ENCODE measurements at regions not wholly inside any gene's neighbourhood (a gene's known extent, or its start where the extent isn't known, plus 50 kb on each side); places are given as distances from the start of the nearest gene placed in this dataset.

DNA sequence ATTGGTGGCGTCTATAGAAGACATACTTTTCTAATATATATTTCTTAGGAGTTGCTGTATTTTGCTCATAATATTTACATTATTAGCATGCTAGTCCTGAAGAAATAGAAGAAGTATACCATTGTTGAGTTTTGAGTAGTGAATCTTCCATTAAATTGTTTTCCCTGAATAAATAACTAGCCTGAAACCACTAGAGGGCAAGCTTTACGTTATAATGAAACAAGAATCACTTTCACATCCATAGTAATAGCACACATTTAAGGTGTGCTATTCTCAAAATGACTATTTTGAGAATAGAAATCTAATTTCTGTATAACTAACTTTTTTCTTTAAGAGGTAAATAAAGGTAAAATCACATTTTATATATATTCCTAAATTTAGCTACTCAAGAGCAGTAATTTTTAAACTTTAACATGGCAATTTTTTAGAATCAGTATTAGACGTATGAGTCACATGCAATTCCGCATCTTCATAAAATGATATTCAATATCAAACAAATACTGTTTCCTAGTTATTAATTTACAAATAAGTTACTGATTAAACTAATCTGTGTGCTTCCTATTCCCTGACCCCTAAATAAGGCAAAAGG, 213.2 kb upstream of the MANEA start:
- DNase-seq (no peak), ATAC-seq (no peak)
- no peaks in the 10 kb centered on the region for H3K9me3 ChIP-seq (ENCODE audit: control insufficient read depth, low read length)
- 62% methylated on average over 4 of the region's 4 CpGs for WGBS
- intact Hi-C loops (cut with DNase I) = no loop called here
- H3K27me3 ChIP-seq (ENCODE audit: control insufficient read depth, insufficient read depth) = no peaks in the 10 kb centered on the region
- no peak overlapping the region for H3K27ac ChIP-seq (ENCODE audit: low read length)
- no peak overlapping the region for H3K4me3 ChIP-seq (ENCODE audit: low read length)
- no peaks in the 10 kb centered on the region for H3K4me1 ChIP-seq (ENCODE audit: control insufficient read depth, insufficient read depth, low read length)

DNA sequence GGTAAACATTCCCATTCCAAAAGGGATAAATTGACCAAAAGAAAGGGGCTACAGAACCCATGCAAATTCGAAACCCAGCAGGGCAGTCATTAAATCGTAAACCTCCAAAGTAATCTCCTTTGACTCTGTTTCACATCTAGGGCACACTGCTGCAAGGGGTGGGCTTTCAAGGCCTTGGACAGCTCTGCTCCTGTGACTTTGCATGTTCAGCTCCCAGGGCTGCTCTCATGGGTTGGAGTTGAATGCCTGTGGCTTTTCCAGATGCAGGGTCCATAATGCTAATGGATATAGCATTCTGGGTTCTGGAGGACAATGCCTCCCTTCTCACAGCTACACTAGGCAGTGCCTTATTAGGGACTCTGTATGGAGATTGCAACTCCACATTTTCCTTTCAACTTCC, 211.9 kb upstream of the MANEA start:
- no peak for ATAC-seq
- H3K27me3 ChIP-seq (ENCODE audit: control insufficient read depth, insufficient read depth) = no peaks in the 10 kb centered on the region

DNA sequence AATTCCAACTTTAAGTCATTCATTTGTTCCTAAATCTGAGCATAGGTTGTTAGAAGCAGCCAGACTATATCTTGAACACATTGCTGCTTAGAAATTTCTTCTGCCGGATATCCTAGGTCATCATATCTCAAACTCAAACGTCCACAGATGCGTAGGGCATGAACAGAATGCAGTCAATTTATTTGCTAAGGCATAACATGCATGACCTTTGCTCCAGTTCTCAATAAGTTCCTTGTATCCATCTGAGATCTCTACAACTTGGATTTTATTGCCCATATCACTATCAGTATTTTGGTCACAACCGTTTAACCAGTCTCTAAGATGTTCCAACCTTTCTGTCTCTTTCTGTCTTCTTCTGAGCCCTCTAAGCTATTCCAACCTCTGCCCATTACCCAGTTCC, 210.9 kb upstream of the MANEA start:
- WGBS = 59% methylated on average over 4 of the region's 4 CpGs
- no peaks in the 10 kb centered on the region for H3K27me3 ChIP-seq (ENCODE audit: control insufficient read depth, insufficient read depth)
- ATAC-seq = no peak

More for the DNA sequence above, 211.9 kb upstream of the MANEA start:
- no peak overlapping the region for H3K4me3 ChIP-seq (ENCODE audit: low read length)
- 60% methylated on average over 2 of the region's 2 CpGs for WGBS
- no peak for DNase-seq
- intact Hi-C loops (cut with DNase I) = no loop called here
- H3K9me3 ChIP-seq (ENCODE audit: control insufficient read depth, low read length) = no peaks in the 10 kb centered on the region
- H3K4me1 ChIP-seq (ENCODE audit: control insufficient read depth, insufficient read depth, low read length) = no peaks in the 10 kb centered on the region
- no peak overlapping the region for H3K27ac ChIP-seq (ENCODE audit: low read length)

DNA sequence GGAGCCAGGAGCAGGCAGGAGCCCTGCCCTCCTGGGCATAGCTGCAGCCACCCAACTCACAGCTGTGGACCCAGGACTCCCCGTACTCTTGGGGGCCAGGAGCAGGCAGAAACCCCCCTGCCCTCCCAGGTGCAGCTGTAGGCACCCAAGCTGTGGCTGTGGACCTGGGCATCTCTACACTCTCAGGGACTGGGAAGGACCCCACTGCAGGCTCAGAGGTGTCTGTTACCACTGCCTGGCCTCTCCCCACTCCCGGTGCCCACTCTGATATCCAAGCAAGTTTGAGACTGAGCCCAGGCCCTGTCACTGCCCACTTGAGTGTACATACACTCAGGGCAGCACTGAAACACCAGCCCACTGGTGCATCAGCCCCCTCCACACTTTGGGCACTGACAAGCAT, 193.5 kb upstream of the MANEA start:
- Histone ChIP-seq H3K4me3 (ENCODE audit: low read length) (no peak overlapping the region), H3K9me3 (ENCODE audit: control insufficient read depth, low read length) (no peaks in the 10 kb centered on the region), H3K27me3 (ENCODE audit: control insufficient read depth, insufficient read depth) (no peaks in the 10 kb centered on the region), H3K4me1 (ENCODE audit: control insufficient read depth, insufficient read depth, low read length) (no peaks in the 10 kb centered on the region), H3K27ac (ENCODE audit: low read length) (no peak overlapping the region)
- intact Hi-C loops (cut with DNase I) = no loop called here
- peak in 1 of 3 donors; percentile 14 for DNase-seq
- ATAC-seq = peak in 1 of 2 donors; percentile 33
- 91% methylated on average over 2 of the region's 2 CpGs for WGBS

More for the DNA sequence above, 210.9 kb upstream of the MANEA start:
- no peaks in the 10 kb centered on the region for H3K9me3 ChIP-seq (ENCODE audit: control insufficient read depth, low read length)
- no peak overlapping the region for H3K27ac ChIP-seq (ENCODE audit: low read length)
- no peaks in the 10 kb centered on the region for H3K4me1 ChIP-seq (ENCODE audit: control insufficient read depth, insufficient read depth, low read length)
- intact Hi-C loops (cut with DNase I) = no loop called here
- no peak overlapping the region for H3K4me3 ChIP-seq (ENCODE audit: low read length)
- no peak for DNase-seq

DNA sequence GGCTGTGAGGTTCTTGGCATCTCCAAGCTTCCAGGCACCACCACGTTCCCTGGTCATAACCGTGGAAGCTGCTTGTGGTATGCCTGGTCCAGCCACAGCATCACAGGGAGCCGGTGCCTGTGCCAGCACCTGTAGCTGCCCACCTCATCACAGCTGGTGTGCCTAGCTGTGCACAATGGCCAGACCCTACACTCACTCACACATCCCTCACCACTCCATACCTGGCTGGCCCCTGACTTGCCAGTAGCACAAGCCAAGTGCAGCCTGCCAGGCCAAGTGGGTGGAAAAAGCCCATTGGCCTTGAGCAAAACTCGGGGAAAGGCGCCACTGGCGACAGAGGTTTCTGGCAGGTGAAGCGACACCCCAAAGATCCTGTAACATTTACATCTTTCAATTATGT, 192.3 kb upstream of the MANEA start:
- intact Hi-C loops (cut with DNase I) = no loop called here
- no peak for ATAC-seq
- peak in 1 of 3 donors; percentile 34 for DNase-seq

DNA sequence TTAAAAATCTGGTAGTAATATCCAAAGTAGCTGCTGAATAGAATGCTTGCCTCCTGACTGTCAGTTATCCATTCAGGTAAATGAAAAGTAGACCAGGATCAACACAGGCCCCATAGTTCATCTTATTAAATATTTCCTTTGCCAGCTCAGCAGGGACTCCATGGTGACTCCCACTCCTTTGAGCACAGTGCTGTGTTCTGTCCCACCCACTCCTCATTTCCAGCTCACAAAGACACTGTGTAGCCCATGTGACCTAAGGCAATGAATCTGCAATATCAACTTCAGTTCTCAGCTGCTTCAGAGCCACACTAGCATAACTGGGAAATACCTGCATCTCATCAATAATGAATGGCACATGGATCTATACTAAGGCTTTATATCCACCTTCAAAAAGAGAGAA, 189.5 kb upstream of the MANEA start:
- intact Hi-C loops (cut with DNase I) = no loop called here

More for the DNA sequence above, 192.3 kb upstream of the MANEA start:
- Histone ChIP-seq H3K27ac (ENCODE audit: low read length) (no peak overlapping the region), H3K4me1 (ENCODE audit: control insufficient read depth, insufficient read depth, low read length) (no peaks in the 10 kb centered on the region), H3K9me3 (ENCODE audit: control insufficient read depth, low read length) (no peaks in the 10 kb centered on the region), H3K27me3 (ENCODE audit: control insufficient read depth, insufficient read depth) (no peaks in the 10 kb centered on the region), H3K4me3 (ENCODE audit: low read length) (no peak overlapping the region)
- WGBS = 86% methylated on average over 7 of the region's 7 CpGs

DNA sequence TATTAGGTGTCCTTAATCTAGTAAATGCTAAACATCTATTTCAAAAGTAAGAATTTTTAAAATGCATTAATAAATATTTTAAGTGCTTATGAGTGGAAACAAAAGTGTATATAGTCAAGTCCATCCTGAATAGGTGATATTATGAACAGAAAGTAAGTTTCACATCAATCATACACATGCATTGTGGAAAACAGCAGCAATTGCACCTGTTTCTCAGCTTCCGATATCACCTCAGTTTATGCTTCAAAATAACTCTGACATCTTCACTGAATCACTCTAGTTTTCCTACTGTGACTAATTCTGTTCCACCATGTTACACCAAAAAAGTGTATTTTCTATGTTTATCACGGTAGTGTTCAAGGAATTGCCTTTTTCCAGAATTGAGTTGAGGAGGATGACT, 172.6 kb upstream of the MANEA start:
- Histone ChIP-seq H3K9me3 (ENCODE audit: control insufficient read depth, low read length) (no peaks in the 10 kb centered on the region), H3K27ac (ENCODE audit: low read length) (no peak overlapping the region), H3K4me3 (ENCODE audit: low read length) (no peak overlapping the region), H3K27me3 (ENCODE audit: control insufficient read depth, insufficient read depth) (no peaks in the 10 kb centered on the region), H3K4me1 (ENCODE audit: control insufficient read depth, insufficient read depth, low read length) (no peaks in the 10 kb centered on the region)
- DNase-seq (no peak), ATAC-seq (no peak)
- 65% methylated on average over 2 of the region's 2 CpGs for WGBS
- intact Hi-C loops (cut with DNase I) = no loop called here

More for the DNA sequence above, 189.5 kb upstream of the MANEA start:
- no peak for ATAC-seq
- no peaks in the 10 kb centered on the region for H3K9me3 ChIP-seq (ENCODE audit: control insufficient read depth, low read length)
- H3K27me3 ChIP-seq (ENCODE audit: control insufficient read depth, insufficient read depth) = no peaks in the 10 kb centered on the region
- no peak for DNase-seq
- no peak overlapping the region for H3K27ac ChIP-seq (ENCODE audit: low read length)
- no peaks in the 10 kb centered on the region for H3K4me1 ChIP-seq (ENCODE audit: control insufficient read depth, insufficient read depth, low read length)
- H3K4me3 ChIP-seq (ENCODE audit: low read length) = no peak overlapping the region

DNA sequence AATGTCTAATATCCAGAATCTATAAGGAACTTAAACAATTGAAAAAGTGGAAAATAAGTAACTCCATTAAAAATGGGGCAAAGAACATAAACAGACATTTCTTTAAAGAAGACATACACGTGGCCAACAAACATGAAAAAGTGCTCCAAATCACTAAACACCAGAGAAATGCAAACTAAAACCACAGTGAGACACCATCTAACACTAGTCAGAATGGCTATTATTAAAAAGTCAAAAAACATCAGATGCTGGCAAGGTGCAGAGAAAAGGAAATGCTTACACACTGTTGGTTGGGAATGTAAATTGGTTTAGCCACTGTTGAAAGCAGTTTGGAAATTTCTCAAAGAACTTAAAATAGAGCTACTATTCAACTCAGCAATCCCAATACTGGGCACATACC, 169.2 kb upstream of the MANEA start:
- H3K4me1 ChIP-seq (ENCODE audit: control insufficient read depth, insufficient read depth, low read length) = no peaks in the 10 kb centered on the region
- no peak overlapping the region for H3K4me3 ChIP-seq (ENCODE audit: low read length)
- no peaks in the 10 kb centered on the region for H3K27me3 ChIP-seq (ENCODE audit: control insufficient read depth, insufficient read depth)
- WGBS = 32% methylated on average over 1 of the region's 1 CpG
- intact Hi-C loops (cut with DNase I) = no loop called here
- ATAC-seq (no peak), DNase-seq (no peak)
- no peaks in the 10 kb centered on the region for H3K9me3 ChIP-seq (ENCODE audit: control insufficient read depth, low read length)
- no peak overlapping the region for H3K27ac ChIP-seq (ENCODE audit: low read length)

DNA sequence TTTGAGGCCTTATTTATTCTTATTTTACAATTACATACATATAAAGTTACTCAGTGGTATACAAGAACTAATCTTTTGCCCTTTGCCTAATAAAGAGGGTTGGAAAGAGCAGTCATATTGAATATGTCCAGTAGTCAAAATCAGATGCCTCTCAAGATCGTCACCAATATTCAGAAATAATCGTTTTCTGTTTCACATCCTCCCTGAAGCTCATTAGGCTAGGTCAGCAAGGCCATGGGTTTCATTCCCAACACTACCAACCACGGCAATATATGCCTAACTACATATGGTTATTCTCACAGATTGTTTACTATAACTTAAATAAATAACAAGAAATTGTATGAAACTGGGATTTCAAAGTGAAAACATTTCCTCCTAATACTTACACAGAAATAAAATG, 167.2 kb upstream of the MANEA start:
- Histone ChIP-seq H3K9me3 (ENCODE audit: control insufficient read depth, low read length) (no peaks in the 10 kb centered on the region), H3K27me3 (ENCODE audit: control insufficient read depth, insufficient read depth) (no peaks in the 10 kb centered on the region), H3K4me1 (ENCODE audit: control insufficient read depth, insufficient read depth, low read length) (no peaks in the 10 kb centered on the region), H3K27ac (ENCODE audit: low read length) (no peak overlapping the region), H3K4me3 (ENCODE audit: low read length) (no peak overlapping the region)
- ATAC-seq (no peak), DNase-seq (no peak)
- intact Hi-C loops (cut with DNase I) = no loop called here
- WGBS = 59% methylated on average over 3 of the region's 3 CpGs

DNA sequence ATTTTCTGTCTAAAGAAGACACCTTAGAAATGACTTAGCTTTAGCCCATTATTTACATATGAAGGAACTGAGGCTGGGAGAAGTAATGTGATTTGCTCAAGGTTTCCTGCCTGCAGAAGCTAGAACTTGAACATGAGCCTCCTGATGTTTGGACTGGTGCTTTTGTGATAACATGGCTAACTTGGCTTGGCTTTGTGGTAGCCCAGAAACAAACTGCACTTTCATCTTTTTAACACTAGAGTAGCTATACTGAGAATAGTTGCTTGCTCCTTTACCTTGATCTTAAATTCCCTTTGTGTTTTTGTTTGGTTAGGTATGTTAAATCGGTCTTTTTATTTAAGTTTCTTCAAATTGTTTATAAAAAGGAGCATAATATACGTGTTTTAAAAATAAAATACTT, 163.5 kb upstream of the MANEA start:
- ATAC-seq (no peak), DNase-seq (no peak)
- Histone ChIP-seq H3K27me3 (ENCODE audit: control insufficient read depth, insufficient read depth) (no peaks in the 10 kb centered on the region), H3K27ac (ENCODE audit: low read length) (no peak overlapping the region), H3K4me3 (ENCODE audit: low read length) (no peak overlapping the region), H3K9me3 (ENCODE audit: control insufficient read depth, low read length) (no peaks in the 10 kb centered on the region), H3K4me1 (ENCODE audit: control insufficient read depth, insufficient read depth, low read length) (no peaks in the 10 kb centered on the region)
- WGBS = 68% methylated on average over 2 of the region's 2 CpGs
- intact Hi-C loops (cut with DNase I) = no loop called here

DNA sequence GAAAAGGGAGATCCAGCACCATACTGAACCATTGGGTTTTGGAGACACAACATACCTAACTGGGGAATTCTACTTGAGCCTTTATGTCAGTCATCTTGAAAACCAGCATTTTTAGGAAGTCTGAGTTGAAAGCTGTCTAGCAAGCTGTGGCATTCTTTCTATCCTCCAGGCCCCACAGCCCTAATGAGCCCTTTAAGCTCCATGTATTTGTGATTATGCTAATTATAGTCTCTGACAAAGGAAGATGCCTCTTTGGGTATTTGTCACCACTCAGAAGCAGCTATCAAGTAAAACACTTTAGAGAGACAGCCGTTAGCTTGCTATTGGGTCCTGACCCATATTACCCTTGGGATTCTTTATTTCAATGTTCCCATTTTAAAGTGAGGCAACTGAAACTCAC, 159.5 kb upstream of the MANEA start:
- no peak for ATAC-seq
- no peaks in the 10 kb centered on the region for H3K27me3 ChIP-seq (ENCODE audit: control insufficient read depth, insufficient read depth)
- WGBS = 0% methylated on average over 1 of the region's 1 CpG

DNA sequence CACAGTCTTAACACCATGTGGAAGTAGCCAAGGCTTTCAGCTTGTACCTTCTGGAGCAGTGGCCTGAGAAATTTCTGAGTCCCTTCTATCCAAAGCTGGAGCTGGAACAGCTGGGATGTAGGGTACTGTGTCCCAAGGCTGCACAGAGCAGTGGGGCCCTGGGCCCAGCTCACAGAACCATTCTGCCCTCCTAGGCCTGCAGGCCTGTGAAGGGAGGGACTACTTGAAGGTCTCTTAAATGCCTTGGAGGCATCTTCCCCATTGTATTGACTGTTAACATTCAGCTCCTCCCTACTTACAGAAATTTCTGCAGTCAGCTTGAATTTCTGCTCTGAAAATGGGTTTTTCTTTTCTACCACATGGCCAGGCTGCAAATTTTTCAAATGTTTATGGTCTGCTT, 156.5 kb upstream of the MANEA start:
- ATAC-seq (no peak), DNase-seq (no peak)
- H3K4me3 ChIP-seq (ENCODE audit: low read length) = no peak overlapping the region
- no peaks in the 10 kb centered on the region for H3K4me1 ChIP-seq (ENCODE audit: control insufficient read depth, insufficient read depth, low read length)
- no peaks in the 10 kb centered on the region for H3K27me3 ChIP-seq (ENCODE audit: control insufficient read depth, insufficient read depth)
- intact Hi-C loops (cut with DNase I) = loop anchor here in 1 of 4 donors (10.0 kb wide), 1 partner anchor 434 kb away; no protein-coding TSS in a partner anchor
- peaks cover 3% of the 10 kb centered on the region for H3K9me3 ChIP-seq (ENCODE audit: control insufficient read depth, low read length)
- no peak overlapping the region for H3K27ac ChIP-seq (ENCODE audit: low read length)

More for the DNA sequence above, 159.5 kb upstream of the MANEA start:
- H3K9me3 ChIP-seq (ENCODE audit: control insufficient read depth, low read length) = peaks cover 3% of the 10 kb centered on the region
- DNase-seq = no peak
- intact Hi-C loops (cut with DNase I) = no loop called here
- H3K27ac ChIP-seq (ENCODE audit: low read length) = no peak overlapping the region
- no peak overlapping the region for H3K4me3 ChIP-seq (ENCODE audit: low read length)
- H3K4me1 ChIP-seq (ENCODE audit: control insufficient read depth, insufficient read depth, low read length) = no peaks in the 10 kb centered on the region
